Testis (tissue), 2 donors: ENCODE measurements at regions not wholly inside any gene's neighbourhood (a gene's known extent, or its start where the extent isn't known, plus 50 kb on each side); places are given as distances from the start of the nearest gene placed in this dataset.

Source experiments
- DNase-seq: peaks from one replicate; pipeline ENCODE4 v3.0.0-alpha.2; 2019
- H3K27ac ChIP-seq, 2 donors: fragments of 200-600 bp; sonication (generic); one replicate each; pipeline ENCODE4 v1.5.1; 2019
- H3K27me3 ChIP-seq: fragments of 200-600 bp; sonication (generic); one replicate; pipeline ENCODE4 v1.5.1; 2019
- H3K36me3 ChIP-seq: fragments of 200-600 bp; sonication (generic); one replicate; pipeline ENCODE4 v1.5.1; 2017; ENCODE audit warnings: low read depth; ENCODE audit errors: missing control alignments
- H3K4me1 ChIP-seq: fragments of 200-600 bp; sonication (generic); one replicate; pipeline ENCODE4 v1.5.1; 2019
- H3K4me3 ChIP-seq, 2 donors: fragments of 200-600 bp; sonication (generic); one replicate each; pipeline ENCODE4 v1.5.1; 2017 to 2019
- H3K9me3 ChIP-seq: fragments of 200-600 bp; sonication (generic); one replicate; pipeline ENCODE4 v1.5.1; 2017
- POLR2A ChIP-seq: fragments of 450-650 bp; IDR thresholded peaks from one replicate; pipeline ENCODE4 v1.6.1; 2017; ENCODE audit warnings: antibody characterized with exemption, mild to moderate bottlenecking, moderate library complexity
- WGBS, 2 donors: methylation state at CpG; one replicate each; pipeline ENCODE4 v1.1.5; 2018; 5-methylcytosine and 5-hydroxymethylcytosine counted together
- intact Hi-C: fragments of 100-400 bp; cut with DNase I; formaldehyde crosslinking; loops from one replicate; pipeline ENCODE4 v1.15.1; 2023; ENCODE audit warnings: low total_unique reads
- TF ChIP-seq, protein P1 (sequence below), 3 experiments: fragments of 450-650 bp in 2 of 3; fragments of 200-600 bp in 1 of 3; sonication (generic) in 1 of 3; IDR thresholded peaks; one replicate each; pipeline ENCODE4 v1.5.1; 2016 to 2019; ENCODE audit warnings: antibody characterized with exemption in 3 of 3, mild to moderate bottlenecking in 2 of 3, moderate library complexity in 1 of 3

- Histone ChIP-seq H3K27ac (no peak overlapping the region), H3K36me3 (no peaks in the 10 kb centered on the region), H3K9me3 (no peaks in the 10 kb centered on the region), H3K4me3 (no peak overlapping the region), H3K4me1 (no peaks in the 10 kb centered on the region), H3K27me3 (no peaks in the 10 kb centered on the region)
- WGBS, 2 donors: 94 to 95% methylated on average over 12 of the region's 12 CpGs
- TF ChIP-seq, protein P1, sequence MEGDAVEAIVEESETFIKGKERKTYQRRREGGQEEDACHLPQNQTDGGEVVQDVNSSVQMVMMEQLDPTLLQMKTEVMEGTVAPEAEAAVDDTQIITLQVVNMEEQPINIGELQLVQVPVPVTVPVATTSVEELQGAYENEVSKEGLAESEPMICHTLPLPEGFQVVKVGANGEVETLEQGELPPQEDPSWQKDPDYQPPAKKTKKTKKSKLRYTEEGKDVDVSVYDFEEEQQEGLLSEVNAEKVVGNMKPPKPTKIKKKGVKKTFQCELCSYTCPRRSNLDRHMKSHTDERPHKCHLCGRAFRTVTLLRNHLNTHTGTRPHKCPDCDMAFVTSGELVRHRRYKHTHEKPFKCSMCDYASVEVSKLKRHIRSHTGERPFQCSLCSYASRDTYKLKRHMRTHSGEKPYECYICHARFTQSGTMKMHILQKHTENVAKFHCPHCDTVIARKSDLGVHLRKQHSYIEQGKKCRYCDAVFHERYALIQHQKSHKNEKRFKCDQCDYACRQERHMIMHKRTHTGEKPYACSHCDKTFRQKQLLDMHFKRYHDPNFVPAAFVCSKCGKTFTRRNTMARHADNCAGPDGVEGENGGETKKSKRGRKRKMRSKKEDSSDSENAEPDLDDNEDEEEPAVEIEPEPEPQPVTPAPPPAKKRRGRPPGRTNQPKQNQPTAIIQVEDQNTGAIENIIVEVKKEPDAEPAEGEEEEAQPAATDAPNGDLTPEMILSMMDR (IDR thresholded peaks at IDR 0.05): no peak
- TF ChIP-seq POLR2A: no peak
- DNase-seq: no peak
- intact Hi-C loops: no loop called here
Observed at GRCh38 chr13:65803530-65804392, 1426.4 kb downstream of the PCDH9 start.

- 0 to 24% methylated on average over 1 of the region's 1 CpG for WGBS, 2 donors
- Histone ChIP-seq H3K27ac (no peak overlapping the region), H3K4me1 (no peaks in the 10 kb centered on the region), H3K36me3 (no peaks in the 10 kb centered on the region), H3K4me3 (no peak overlapping the region), H3K27me3 (no peaks in the 10 kb centered on the region), H3K9me3 (no peaks in the 10 kb centered on the region)
- intact Hi-C loops: no loop called here
- TF ChIP-seq, protein P1 (IDR thresholded peaks at IDR 0.05): no peak
- no peak for TF ChIP-seq POLR2A
- no peak for DNase-seq
Observed at GRCh38 chr13:65789815-65790214, 1440.3 kb downstream of the PCDH9 start.

DNA sequence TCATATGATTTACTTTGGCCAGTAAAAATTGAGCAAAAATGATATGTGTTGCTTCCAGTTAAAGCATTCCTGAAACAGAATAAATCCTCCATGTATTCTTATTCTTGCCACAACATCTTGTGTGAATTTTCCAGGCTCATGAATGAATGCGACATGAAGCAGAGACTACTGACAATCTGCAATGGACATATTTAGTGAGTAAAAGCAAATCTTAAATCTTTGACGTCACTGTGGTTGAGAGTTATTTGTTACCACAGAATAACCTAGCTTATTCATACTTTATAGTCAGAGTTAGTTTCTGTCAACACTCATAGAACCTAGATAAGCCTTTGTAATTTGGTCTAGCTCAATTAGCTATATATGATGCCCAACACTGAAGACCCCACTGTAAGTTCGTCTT, 1443.1 kb downstream of the PCDH9 start:
- Histone ChIP-seq H3K4me1 (no peaks in the 10 kb centered on the region), H3K36me3 (no peaks in the 10 kb centered on the region), H3K9me3 (no peaks in the 10 kb centered on the region), H3K4me3 (no peak overlapping the region), H3K27ac (no peak overlapping the region), H3K27me3 (no peaks in the 10 kb centered on the region)
- no peak for DNase-seq
- intact Hi-C loops: no loop called here
- 89 to 96% methylated on average over 3 of the region's 3 CpGs for WGBS, 2 donors
- TF ChIP-seq, protein P1 (IDR thresholded peaks at IDR 0.05): no peak
- no peak for TF ChIP-seq POLR2A

GRCh38 chr13:65784088-65784816, 1445.9 kb downstream of the PCDH9 start:
- intact Hi-C loops: no loop called here
- DNase-seq: no peak
- H3K4me3 ChIP-seq: no peak overlapping the region
- TF ChIP-seq POLR2A: no peak
- TF ChIP-seq, protein P1 (IDR thresholded peaks at IDR 0.05): no peak
- H3K36me3 ChIP-seq: no peaks in the 10 kb centered on the region
- WGBS, 2 donors: 63 to 67% methylated on average over 7 to 12 of the region's 12 CpGs
- no peak overlapping the region for H3K27ac ChIP-seq
- H3K9me3 ChIP-seq: no peaks in the 10 kb centered on the region
- no peaks in the 10 kb centered on the region for H3K27me3 ChIP-seq
- H3K4me1 ChIP-seq: no peaks in the 10 kb centered on the region
